GM23338 (cell line): ENCODE measurements at regions not wholly inside any gene's neighbourhood (a gene's known extent, or its start where the extent isn't known, plus 50 kb on each side); places are given as distances from the start of the nearest gene placed in this dataset.

Source experiments
- ATAC-seq: fragments of 200-7000 bp; cut with Tn5 transposase; 3 replicates; pipeline ENCODE4 v1.9.1; 2020
- DNase-seq: peaks from one replicate; pipeline ENCODE4 v3.0.0-alpha.2; 2015; ENCODE audit warnings: low spot score
- H2AFZ ChIP-seq: fragments of 200-600 bp; sonication (generic); 2 replicates; pipeline ENCODE4 v1.8.0; 2016; ENCODE audit warnings: antibody characterized with exemption, mild to moderate bottlenecking, moderate library complexity
- H3F3A ChIP-seq: fragments of 200-600 bp; sonication (generic); replicated peaks from 2 replicates; pipeline ENCODE4 v1.8.0; 2017; ENCODE audit warnings: antibody characterized with exemption, mixed run types, low read depth
- H3K27ac ChIP-seq: fragments of 200-600 bp; sonication (generic); 2 replicates; pipeline ENCODE4 v1.6.1; 2016; ENCODE audit warnings: low read depth
- H3K27me3 ChIP-seq: fragments of 200-600 bp; sonication (generic); 2 replicates; pipeline ENCODE4 v1.8.0; 2016; ENCODE audit warnings: mild to moderate bottlenecking, mixed run types, moderate library complexity; ENCODE audit not compliant: insufficient read depth
- H3K36me3 ChIP-seq: fragments of 200-600 bp; sonication (generic); 2 replicates; pipeline ENCODE4 v1.8.0; 2016; ENCODE audit warnings: mild to moderate bottlenecking; ENCODE audit not compliant: insufficient read depth
- H3K4me1 ChIP-seq: fragments of 200-600 bp; sonication (generic); 2 replicates; pipeline ENCODE4 v1.8.0; 2016; ENCODE audit warnings: mild to moderate bottlenecking, moderate library complexity; ENCODE audit not compliant: insufficient read depth
- H3K4me2 ChIP-seq: fragments of 200-600 bp; sonication (generic); 2 replicates; pipeline ENCODE4 v1.7.1; 2017; ENCODE audit warnings: mixed run types
- H3K4me3 ChIP-seq: fragments of 200-600 bp; sonication (generic); 2 replicates; pipeline ENCODE4 v1.6.1; 2016; ENCODE audit warnings: mixed run types
- H3K79me2 ChIP-seq: fragments of 200-600 bp; sonication (generic); replicated peaks from 2 replicates; pipeline ENCODE4 v1.8.0; 2017; ENCODE audit warnings: mild to moderate bottlenecking; ENCODE audit not compliant: insufficient read depth
- H3K9me2 ChIP-seq: fragments of 200-600 bp; sonication (generic); 2 replicates; pipeline ENCODE4 v1.8.0; 2017; ENCODE audit not compliant: insufficient read depth
- H4K20me1 ChIP-seq: fragments of 200-600 bp; sonication (generic); replicated peaks from 2 replicates; pipeline ENCODE4 v1.8.0; 2017; ENCODE audit warnings: mild to moderate bottlenecking; ENCODE audit not compliant: insufficient read depth
- H3K27ac Mint-ChIP-seq: 2 replicates; pipeline ENCODE4 v1.8.0; 2020; ENCODE audit warnings: inconsistent platforms, mild to moderate bottlenecking, moderate library complexity, mixed read lengths
- H3K27me3 Mint-ChIP-seq: 3 replicates; pipeline ENCODE4 v1.8.0; 2022; ENCODE audit warnings: low read depth, mild to moderate bottlenecking, moderate library complexity, mixed read lengths, inconsistent platforms; ENCODE audit not compliant: insufficient read depth, poor library complexity
- H3K36me3 Mint-ChIP-seq: 3 replicates; pipeline ENCODE4 v1.8.0; 2021; ENCODE audit warnings: low read depth, mild to moderate bottlenecking, inconsistent platforms, moderate library complexity, mixed read lengths
- H3K4me1 Mint-ChIP-seq: 3 replicates; pipeline ENCODE4 v1.8.0; 2020; ENCODE audit warnings: mild to moderate bottlenecking, inconsistent platforms, mixed read lengths
- H3K4me3 Mint-ChIP-seq: 3 replicates; pipeline ENCODE4 v1.8.0; 2021; ENCODE audit warnings: moderate library complexity, mild to moderate bottlenecking, inconsistent platforms, mixed read lengths
- H3K9me3 Mint-ChIP-seq: 3 replicates; pipeline ENCODE4 v1.8.0; 2020; ENCODE audit warnings: moderate library complexity, mild to moderate bottlenecking, inconsistent platforms, mixed read lengths
- CREB1 ChIP-seq: fragments of 250-450 bp; sonication (Bioruptor Pico); IDR thresholded peaks from 2 replicates; pipeline ENCODE4 v1.5.0; 2020; ENCODE audit warnings: low read depth, mild to moderate bottlenecking, moderate library complexity
- EZH2 ChIP-seq: fragments of 200-600 bp; sonication (generic); IDR thresholded peaks from one replicate; pipeline ENCODE4 v1.8.0; 2017; ENCODE audit warnings: antibody characterized with exemption, mild to moderate bottlenecking, low read depth; ENCODE audit not compliant: unreplicated experiment
- EZH2phosphoT487 ChIP-seq: fragments of 200-600 bp; sonication (generic); IDR thresholded peaks from one replicate; pipeline ENCODE4 v1.8.1; 2018; ENCODE audit warnings: antibody characterized with exemption; ENCODE audit not compliant: unreplicated experiment
- JUNB ChIP-seq: IDR thresholded peaks from one replicate; pipeline ENCODE4 v1.6.1; 2016; ENCODE audit warnings: antibody characterized with exemption; ENCODE audit not compliant: unreplicated experiment
- NANOG ChIP-seq: IDR thresholded peaks from 2 replicates; pipeline ENCODE4 v1.6.1; 2016; ENCODE audit warnings: antibody characterized with exemption, borderline replicate concordance
- POLR2AphosphoS5 ChIP-seq: IDR thresholded peaks from 2 replicates; pipeline ENCODE4 v1.6.1; 2016; ENCODE audit warnings: antibody characterized with exemption, low read depth
- STAT1 ChIP-seq: IDR thresholded peaks from one replicate; pipeline ENCODE4 v1.6.1; 2016; ENCODE audit warnings: antibody characterized with exemption; ENCODE audit not compliant: unreplicated experiment
- ZNF114 ChIP-seq: fragments of 250-450 bp; sonication (Bioruptor Pico); IDR thresholded peaks from 2 replicates; pipeline ENCODE4 v1.5.0; 2020; ENCODE audit warnings: mild to moderate bottlenecking, moderate library complexity
- ZNF331 ChIP-seq: fragments of 250-450 bp; sonication (Bioruptor Pico); IDR thresholded peaks from 2 replicates; pipeline ENCODE4 v1.5.0; 2020; ENCODE audit warnings: low read depth, mild to moderate bottlenecking, moderate library complexity
- TF ChIP-seq, protein P1 (sequence below): fragments of 250-450 bp; sonication (Bioruptor Pico); IDR thresholded peaks from 2 replicates; pipeline ENCODE4 v1.5.0; 2020; ENCODE audit warnings: mild to moderate bottlenecking, moderate library complexity
- TF ChIP-seq, protein P2 (sequence below): IDR thresholded peaks from 2 replicates; pipeline ENCODE4 v1.6.1; 2016; ENCODE audit warnings: antibody characterized with exemption
- TF ChIP-seq, protein P3 (sequence below): IDR thresholded peaks from one replicate; pipeline ENCODE4 v1.6.1; 2018; ENCODE audit warnings: antibody characterized with exemption; ENCODE audit not compliant: unreplicated experiment
- TF ChIP-seq, protein P4 (sequence below), 2 experiments: fragments of 200-600 bp in 1 of 2; sonication (generic) in 1 of 2; conservative IDR thresholded peaks; 2 replicates each; pipeline versions ENCODE4 v1.5.1 to v1.6.1; 2016 to 2017; ENCODE audit warnings: antibody characterized with exemption in 2 of 2, low read depth in 2 of 2, mild to moderate bottlenecking in 2 of 2, moderate library complexity in 1 of 2

DNA sequence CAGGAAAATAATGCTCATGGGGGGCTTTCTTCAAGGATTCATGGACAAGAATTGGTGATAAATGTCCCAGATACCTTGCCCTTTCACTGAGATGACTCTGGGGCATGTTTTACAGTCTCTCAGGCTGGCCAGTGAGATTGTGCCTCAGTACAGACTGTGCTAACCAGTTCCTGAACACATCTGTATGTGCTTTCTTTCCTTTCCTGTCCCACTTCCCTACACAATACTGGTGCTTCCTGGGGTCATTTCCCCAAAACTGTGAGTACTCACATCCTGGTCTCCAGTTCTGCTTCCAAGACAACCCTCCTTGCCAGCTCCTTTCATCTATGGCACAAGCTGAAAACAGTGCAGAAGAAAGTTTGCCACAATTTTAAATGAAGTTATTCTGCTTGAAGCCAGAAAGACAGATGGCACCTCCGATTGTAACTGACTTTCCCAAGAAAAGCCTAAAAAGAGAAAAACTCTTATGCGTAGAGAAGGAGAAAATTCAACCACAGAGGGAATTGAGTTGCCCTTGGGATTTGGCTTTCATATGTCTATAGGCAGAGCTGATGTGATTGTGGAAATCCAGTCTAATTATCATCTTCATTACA is 134.7 kb downstream of the DRD1 start (continued):
- TF ChIP-seq, protein P1, sequence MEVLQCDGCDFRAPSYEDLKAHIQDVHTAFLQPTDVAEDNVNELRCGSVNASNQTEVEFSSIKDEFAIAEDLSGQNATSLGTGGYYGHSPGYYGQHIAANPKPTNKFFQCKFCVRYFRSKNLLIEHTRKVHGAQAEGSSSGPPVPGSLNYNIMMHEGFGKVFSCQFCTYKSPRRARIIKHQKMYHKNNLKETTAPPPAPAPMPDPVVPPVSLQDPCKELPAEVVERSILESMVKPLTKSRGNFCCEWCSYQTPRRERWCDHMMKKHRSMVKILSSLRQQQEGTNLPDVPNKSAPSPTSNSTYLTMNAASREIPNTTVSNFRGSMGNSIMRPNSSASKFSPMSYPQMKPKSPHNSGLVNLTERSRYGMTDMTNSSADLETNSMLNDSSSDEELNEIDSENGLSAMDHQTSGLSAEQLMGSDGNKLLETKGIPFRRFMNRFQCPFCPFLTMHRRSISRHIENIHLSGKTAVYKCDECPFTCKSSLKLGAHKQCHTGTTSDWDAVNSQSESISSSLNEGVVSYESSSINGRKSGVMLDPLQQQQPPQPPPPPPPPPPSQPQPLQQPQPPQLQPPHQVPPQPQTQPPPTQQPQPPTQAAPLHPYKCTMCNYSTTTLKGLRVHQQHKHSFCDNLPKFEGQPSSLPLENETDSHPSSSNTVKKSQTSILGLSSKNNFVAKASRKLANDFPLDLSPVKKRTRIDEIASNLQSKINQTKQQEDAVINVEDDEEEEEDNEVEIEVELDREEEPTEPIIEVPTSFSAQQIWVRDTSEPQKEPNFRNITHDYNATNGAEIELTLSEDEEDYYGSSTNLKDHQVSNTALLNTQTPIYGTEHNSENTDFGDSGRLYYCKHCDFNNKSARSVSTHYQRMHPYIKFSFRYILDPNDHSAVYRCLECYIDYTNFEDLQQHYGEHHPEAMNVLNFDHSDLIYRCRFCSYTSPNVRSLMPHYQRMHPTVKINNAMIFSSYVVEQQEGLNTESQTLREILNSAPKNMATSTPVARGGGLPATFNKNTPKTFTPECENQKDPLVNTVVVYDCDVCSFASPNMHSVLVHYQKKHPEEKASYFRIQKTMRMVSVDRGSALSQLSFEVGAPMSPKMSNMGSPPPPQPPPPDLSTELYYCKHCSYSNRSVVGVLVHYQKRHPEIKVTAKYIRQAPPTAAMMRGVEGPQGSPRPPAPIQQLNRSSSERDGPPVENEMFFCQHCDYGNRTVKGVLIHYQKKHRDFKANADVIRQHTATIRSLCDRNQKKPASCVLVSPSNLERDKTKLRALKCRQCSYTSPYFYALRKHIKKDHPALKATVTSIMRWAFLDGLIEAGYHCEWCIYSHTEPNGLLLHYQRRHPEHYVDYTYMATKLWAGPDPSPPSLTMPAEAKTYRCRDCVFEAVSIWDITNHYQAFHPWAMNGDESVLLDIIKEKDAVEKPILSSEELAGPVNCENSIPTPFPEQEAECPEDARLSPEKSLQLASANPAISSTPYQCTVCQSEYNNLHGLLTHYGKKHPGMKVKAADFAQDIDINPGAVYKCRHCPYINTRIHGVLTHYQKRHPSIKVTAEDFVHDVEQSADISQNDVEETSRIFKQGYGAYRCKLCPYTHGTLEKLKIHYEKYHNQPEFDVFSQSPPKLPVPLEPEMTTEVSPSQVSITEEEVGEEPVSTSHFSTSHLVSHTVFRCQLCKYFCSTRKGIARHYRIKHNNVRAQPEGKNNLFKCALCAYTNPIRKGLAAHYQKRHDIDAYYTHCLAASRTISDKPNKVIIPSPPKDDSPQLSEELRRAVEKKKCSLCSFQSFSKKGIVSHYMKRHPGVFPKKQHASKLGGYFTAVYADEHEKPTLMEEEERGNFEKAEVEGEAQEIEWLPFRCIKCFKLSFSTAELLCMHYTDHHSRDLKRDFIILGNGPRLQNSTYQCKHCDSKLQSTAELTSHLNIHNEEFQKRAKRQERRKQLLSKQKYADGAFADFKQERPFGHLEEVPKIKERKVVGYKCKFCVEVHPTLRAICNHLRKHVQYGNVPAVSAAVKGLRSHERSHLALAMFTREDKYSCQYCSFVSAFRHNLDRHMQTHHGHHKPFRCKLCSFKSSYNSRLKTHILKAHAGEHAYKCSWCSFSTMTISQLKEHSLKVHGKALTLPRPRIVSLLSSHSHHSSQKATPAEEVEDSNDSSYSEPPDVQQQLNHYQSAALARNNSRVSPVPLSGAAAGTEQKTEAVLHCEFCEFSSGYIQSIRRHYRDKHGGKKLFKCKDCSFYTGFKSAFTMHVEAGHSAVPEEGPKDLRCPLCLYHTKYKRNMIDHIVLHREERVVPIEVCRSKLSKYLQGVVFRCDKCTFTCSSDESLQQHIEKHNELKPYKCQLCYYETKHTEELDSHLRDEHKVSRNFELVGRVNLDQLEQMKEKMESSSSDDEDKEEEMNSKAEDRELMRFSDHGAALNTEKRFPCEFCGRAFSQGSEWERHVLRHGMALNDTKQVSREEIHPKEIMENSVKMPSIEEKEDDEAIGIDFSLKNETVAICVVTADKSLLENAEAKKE (CRISPR knock-in tag), result no peak
- no peak for TF ChIP-seq NANOG
- TF ChIP-seq, protein P2, sequence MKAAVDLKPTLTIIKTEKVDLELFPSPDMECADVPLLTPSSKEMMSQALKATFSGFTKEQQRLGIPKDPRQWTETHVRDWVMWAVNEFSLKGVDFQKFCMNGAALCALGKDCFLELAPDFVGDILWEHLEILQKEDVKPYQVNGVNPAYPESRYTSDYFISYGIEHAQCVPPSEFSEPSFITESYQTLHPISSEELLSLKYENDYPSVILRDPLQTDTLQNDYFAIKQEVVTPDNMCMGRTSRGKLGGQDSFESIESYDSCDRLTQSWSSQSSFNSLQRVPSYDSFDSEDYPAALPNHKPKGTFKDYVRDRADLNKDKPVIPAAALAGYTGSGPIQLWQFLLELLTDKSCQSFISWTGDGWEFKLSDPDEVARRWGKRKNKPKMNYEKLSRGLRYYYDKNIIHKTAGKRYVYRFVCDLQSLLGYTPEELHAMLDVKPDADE, result no peak
- no peak for TF ChIP-seq JUNB
- TF ChIP-seq EZH2phosphoT487, result no peak
- no peak for TF ChIP-seq POLR2AphosphoS5
- TF ChIP-seq ZNF114 (CRISPR knock-in tag), result no peak
- TF ChIP-seq ZNF331 (CRISPR knock-in tag), result no peak
- no peak for TF ChIP-seq STAT1

DNA sequence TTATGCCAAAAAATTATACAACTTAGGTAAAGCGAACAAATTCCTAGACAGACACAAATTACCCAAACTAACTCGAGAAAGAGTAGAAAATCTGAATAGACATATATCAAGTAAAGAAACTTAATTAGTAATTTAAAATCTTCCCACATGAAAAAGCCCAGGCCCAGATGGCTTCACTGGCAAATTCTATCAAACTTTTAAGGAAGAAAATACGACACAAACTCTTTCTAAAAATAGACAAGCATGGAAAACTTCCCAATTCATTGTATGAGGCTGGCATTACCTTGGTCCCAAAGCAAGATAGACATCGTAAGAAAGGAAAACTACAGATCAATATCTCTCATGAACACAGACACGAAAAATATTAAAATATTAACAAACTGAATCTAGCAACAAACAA is 135.3 kb downstream of the DRD1 start:
- Histone ChIP-seq H3K36me3 (no peaks in the 10 kb centered on the region), H3F3A (no peaks in the 10 kb centered on the region), H3K79me2 (no peaks in the 10 kb centered on the region), H3K27me3 (no peaks in the 10 kb centered on the region), H2AFZ (no peak overlapping the region), H3K4me2 (no peak overlapping the region), H3K27ac (no peak overlapping the region), H3K4me3 (no peak overlapping the region), H3K4me1 (no peaks in the 10 kb centered on the region), H4K20me1 (no peaks in the 10 kb centered on the region), H3K9me2 (0 out of 2 replicates have a peak, but pooled peaks cover 4% of the 10 kb centered on the region)
- H3K27me3 Mint-ChIP-seq, result peaks cover 2% of the 10 kb centered on the region
- H3K9me3 Mint-ChIP-seq, result no peaks in the 10 kb centered on the region
- DNase-seq, result no peak
- no peak overlapping the region for H3K27ac Mint-ChIP-seq
- no peak overlapping the region for H3K4me3 Mint-ChIP-seq
- no peak for ATAC-seq
- H3K4me1 Mint-ChIP-seq, result no peaks in the 10 kb centered on the region
- H3K36me3 Mint-ChIP-seq, result no peaks in the 10 kb centered on the region
- no peak for TF ChIP-seq POLR2AphosphoS5
- no peak for TF ChIP-seq EZH2
- no peak for TF ChIP-seq ZNF114 (CRISPR knock-in tag)
- TF ChIP-seq, protein P3, sequence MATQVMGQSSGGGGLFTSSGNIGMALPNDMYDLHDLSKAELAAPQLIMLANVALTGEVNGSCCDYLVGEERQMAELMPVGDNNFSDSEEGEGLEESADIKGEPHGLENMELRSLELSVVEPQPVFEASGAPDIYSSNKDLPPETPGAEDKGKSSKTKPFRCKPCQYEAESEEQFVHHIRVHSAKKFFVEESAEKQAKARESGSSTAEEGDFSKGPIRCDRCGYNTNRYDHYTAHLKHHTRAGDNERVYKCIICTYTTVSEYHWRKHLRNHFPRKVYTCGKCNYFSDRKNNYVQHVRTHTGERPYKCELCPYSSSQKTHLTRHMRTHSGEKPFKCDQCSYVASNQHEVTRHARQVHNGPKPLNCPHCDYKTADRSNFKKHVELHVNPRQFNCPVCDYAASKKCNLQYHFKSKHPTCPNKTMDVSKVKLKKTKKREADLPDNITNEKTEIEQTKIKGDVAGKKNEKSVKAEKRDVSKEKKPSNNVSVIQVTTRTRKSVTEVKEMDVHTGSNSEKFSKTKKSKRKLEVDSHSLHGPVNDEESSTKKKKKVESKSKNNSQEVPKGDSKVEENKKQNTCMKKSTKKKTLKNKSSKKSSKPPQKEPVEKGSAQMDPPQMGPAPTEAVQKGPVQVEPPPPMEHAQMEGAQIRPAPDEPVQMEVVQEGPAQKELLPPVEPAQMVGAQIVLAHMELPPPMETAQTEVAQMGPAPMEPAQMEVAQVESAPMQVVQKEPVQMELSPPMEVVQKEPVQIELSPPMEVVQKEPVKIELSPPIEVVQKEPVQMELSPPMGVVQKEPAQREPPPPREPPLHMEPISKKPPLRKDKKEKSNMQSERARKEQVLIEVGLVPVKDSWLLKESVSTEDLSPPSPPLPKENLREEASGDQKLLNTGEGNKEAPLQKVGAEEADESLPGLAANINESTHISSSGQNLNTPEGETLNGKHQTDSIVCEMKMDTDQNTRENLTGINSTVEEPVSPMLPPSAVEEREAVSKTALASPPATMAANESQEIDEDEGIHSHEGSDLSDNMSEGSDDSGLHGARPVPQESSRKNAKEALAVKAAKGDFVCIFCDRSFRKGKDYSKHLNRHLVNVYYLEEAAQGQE, result no peak
- TF ChIP-seq CREB1 (CRISPR knock-in tag), result no peak
- no peak for TF ChIP-seq NANOG
- TF ChIP-seq ZNF331 (CRISPR knock-in tag), result no peak
- TF ChIP-seq JUNB, result no peak
- TF ChIP-seq, protein P4, sequence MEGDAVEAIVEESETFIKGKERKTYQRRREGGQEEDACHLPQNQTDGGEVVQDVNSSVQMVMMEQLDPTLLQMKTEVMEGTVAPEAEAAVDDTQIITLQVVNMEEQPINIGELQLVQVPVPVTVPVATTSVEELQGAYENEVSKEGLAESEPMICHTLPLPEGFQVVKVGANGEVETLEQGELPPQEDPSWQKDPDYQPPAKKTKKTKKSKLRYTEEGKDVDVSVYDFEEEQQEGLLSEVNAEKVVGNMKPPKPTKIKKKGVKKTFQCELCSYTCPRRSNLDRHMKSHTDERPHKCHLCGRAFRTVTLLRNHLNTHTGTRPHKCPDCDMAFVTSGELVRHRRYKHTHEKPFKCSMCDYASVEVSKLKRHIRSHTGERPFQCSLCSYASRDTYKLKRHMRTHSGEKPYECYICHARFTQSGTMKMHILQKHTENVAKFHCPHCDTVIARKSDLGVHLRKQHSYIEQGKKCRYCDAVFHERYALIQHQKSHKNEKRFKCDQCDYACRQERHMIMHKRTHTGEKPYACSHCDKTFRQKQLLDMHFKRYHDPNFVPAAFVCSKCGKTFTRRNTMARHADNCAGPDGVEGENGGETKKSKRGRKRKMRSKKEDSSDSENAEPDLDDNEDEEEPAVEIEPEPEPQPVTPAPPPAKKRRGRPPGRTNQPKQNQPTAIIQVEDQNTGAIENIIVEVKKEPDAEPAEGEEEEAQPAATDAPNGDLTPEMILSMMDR (conservative IDR thresholded peaks at IDR 0.05; ENCODE audit: low read depth in 2 of 2), result no peak
